ENCODE measurements at regions not wholly inside any gene's neighbourhood (a gene's known extent, or its start where the extent isn't known, plus 50 kb on each side); places are given as distances from the start of the nearest gene placed in this dataset.
"Not testable (repeated sequence)": the region's sequence is repeated elsewhere in the genome, so short reads cannot be mapped to it uniquely, and the experiment has no call there.

DNA sequence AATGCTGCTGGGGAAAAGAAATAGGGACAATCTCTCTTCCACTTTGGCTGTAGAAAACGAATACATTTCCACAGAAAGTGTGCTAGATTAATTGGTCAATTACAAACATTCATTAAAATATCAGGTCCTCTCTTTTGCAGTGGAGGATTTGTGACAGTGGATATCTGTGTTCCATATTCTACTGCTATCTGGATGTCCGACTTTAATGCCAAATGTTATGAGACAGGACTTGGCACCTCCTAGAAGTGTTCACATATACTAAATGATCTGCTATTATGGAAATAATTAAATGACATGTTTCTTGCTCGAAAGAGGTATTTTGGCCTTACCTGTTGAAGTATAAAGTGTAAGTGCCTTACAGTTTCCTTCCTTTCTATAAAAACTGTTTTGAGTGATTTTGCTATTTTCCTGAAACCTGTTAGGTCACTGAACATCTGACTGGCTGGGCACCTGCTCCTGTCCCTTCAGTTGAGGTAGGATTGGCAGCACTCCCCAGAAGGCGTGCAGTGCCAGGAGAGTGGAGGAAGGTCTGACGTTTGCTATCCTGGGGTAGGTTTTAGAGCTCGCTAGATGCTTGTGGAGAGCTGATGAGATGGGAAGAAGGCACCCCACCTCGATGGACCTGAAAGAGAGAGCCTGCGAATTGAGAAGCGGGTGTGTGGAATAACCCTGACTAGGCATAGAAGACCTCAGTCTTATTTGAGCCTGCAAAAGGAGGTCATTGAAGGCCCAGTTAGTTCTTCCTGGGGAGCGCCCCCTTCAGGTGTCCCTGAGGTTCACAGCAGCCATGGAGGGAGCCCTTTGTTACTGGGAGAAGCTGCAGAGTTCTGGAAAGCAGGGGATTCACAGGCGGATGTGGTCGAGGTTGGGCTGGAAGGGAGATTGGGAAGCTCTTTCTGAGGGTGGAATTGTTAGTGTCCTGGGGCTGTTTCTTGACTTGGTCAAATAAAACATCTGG is 159.4 kb upstream of the ZNF267 start:
- TF ChIP-seq, protein P1, sequence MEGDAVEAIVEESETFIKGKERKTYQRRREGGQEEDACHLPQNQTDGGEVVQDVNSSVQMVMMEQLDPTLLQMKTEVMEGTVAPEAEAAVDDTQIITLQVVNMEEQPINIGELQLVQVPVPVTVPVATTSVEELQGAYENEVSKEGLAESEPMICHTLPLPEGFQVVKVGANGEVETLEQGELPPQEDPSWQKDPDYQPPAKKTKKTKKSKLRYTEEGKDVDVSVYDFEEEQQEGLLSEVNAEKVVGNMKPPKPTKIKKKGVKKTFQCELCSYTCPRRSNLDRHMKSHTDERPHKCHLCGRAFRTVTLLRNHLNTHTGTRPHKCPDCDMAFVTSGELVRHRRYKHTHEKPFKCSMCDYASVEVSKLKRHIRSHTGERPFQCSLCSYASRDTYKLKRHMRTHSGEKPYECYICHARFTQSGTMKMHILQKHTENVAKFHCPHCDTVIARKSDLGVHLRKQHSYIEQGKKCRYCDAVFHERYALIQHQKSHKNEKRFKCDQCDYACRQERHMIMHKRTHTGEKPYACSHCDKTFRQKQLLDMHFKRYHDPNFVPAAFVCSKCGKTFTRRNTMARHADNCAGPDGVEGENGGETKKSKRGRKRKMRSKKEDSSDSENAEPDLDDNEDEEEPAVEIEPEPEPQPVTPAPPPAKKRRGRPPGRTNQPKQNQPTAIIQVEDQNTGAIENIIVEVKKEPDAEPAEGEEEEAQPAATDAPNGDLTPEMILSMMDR (conservative IDR thresholded peaks at IDR 0.05; ENCODE audit: low read depth, low read length): peak; percentile 61
- peak overlapping the region; percentile 87 for H3K4me3 ChIP-seq (ENCODE audit: low read depth, low read length)
- no peak for DNase-seq (ENCODE audit: low read depth)

DNA sequence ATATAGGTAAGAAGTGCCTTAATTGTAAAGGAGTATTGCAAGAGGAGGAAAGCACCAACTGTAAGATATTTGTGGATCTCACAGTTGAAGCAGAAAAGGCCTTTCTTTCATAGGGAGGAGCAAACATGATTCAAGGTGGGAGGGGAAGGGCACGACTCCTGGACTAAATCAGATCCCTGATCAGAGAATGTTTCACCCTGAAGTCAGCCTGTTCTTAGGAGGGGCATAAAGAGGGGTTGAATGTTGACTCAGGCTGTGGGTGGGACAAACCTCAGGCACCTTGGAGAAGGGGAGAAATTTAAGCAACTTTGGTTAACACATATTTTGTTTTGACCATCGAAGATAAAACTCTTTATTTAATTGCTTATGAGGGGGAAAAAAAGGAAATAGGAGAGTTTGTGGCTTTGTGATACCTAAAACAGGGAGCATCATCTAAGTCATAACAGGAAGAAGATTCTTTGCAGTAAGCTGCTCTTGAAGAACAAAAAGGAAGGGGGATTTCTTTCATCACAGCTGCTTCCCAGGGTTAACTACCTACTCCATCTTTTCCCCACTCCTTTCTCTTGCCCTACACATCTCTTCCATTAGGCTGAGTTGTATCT is 158.6 kb upstream of the ZNF267 start:
- H3K4me3 ChIP-seq (ENCODE audit: low read depth, low read length): no peak overlapping the region
- DNase-seq (ENCODE audit: low read depth): no peak
- TF ChIP-seq, protein P1 (conservative IDR thresholded peaks at IDR 0.05; ENCODE audit: low read depth, low read length): no peak

DNA sequence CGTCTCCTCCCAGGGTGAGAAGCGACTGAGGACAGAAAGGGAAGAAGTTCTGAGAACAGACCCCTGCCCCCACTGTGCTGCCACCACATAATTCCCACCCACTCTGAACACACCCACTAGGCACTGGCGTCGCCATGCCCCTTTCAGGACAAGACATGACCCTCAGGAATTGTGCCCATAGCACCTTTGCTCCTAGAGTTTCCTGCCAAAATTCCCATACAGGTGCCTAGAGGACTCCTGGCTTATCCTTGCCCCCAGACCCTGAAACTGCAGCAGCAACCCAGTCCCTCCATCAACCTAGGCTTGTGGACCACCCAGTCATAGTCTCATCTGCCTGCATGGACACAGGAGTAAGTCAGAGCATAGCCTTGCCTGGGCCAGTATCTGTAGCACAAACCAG is 157.7 kb upstream of the ZNF267 start:
- H3K4me3 ChIP-seq (ENCODE audit: low read depth, low read length): no peak overlapping the region
- DNase-seq (ENCODE audit: low read depth): no peak
- TF ChIP-seq, protein P1 (conservative IDR thresholded peaks at IDR 0.05; ENCODE audit: low read depth, low read length): no peak

DNA sequence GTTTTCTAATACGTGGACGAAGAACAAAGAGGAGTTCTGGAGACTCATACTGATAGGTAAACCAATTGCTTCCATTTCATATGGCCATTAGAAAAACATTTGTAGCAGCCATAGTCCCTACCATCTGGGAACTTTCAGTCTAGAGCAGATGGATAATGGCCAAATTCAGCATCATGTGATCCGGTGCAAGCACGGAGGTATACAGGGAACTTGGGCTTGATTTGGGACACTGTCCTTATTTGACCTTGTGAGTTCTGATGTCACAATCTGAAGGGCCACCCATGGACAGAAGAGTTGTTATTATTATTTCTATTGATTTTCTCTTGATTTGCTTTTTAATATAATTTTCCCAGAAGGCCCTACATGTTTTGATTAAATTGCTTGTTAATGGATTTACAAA is 154.6 kb upstream of the ZNF267 start:
- no peak for DNase-seq (ENCODE audit: low read depth)
- TF ChIP-seq, protein P1 (conservative IDR thresholded peaks at IDR 0.05; ENCODE audit: low read depth, low read length): no peak
- no peak overlapping the region for H3K4me3 ChIP-seq (ENCODE audit: low read depth, low read length)

DNA sequence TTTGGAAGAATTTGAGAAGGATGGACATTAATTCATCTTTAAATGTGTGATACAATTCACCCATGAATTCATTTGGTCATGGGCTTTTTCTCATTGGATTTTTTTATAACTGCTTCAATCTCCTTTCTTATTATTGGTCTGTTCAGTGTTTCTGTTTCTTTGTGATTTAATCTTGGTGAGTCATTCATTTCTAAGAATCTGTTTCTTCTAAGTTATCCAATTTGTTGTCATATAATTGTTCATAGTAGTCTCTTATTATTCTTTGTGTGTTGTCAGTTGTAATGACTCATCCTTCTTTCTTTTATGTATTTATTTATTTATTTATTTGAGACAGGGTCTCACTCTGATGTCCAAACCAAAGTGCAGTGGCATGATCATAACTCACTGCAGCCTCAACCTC is 146.1 kb upstream of the ZNF267 start:
- TF ChIP-seq, protein P1 (conservative IDR thresholded peaks at IDR 0.05; ENCODE audit: low read depth, low read length): no peak
- DNase-seq (ENCODE audit: low read depth): no peak
- no peak overlapping the region for H3K4me3 ChIP-seq (ENCODE audit: low read depth, low read length)

DNA sequence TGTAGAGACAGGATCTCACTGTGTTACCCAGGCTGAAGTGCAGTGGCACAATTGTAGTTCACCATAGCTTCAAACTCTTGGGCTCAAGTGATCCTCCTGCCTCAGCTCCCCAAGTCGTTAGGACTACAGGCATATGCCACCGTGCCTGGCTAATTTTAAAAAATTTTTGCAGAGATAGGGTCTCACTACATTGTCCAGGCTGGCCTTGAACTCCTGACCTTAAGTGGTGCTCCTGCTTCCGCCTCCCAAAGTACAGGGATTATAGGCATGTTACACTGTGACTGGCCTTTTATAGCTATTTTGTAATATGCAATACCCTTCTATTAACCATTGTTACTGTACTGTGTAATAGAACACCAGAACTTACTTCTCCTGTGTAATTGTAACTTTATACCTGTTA is 139.3 kb upstream of the ZNF267 start:
- TF ChIP-seq, protein P1 (conservative IDR thresholded peaks at IDR 0.05; ENCODE audit: low read depth, low read length): no peak
- no peak overlapping the region for H3K4me3 ChIP-seq (ENCODE audit: low read depth, low read length)

DNA sequence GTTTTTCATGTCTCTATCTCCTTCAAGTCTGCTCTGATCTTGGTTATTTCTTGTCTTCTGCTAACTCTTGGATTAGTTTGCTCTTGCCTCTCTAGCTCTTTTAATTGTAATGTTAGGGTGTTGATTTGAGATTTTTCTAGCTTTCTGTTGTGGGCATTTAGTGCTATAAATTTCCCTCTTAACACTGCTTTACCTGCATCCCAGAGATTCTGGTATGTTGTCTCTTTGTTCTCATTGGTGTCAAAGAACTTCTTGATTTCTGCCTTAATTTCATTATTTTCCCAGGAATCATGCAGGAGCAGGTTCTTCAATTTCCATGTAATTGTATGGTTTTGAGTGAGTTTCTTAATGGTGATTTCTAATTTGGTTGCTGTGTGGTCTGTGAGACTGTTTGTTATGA is 128.5 kb upstream of the ZNF267 start:
- not testable (repeated sequence) for DNase-seq (ENCODE audit: low read depth); H3K4me3 ChIP-seq (ENCODE audit: low read depth, low read length)

More for the DNA sequence above, 139.3 kb upstream of the ZNF267 start:
- DNase-seq (ENCODE audit: low read depth): no peak
